Activated CD4-positive, CD25-positive, alpha-beta regulatory T cell (primary cell): ENCODE measurements at regions not wholly inside any gene's neighbourhood (a gene's known extent, or its start where the extent isn't known, plus 50 kb on each side); places are given as distances from the start of the nearest gene placed in this dataset.

Experiments used
- DNase-seq, 4 experiments: peaks; one replicate each; lab custom pipeline; 2025; lab: John Stamatoyannopoulos, UW

DNA sequence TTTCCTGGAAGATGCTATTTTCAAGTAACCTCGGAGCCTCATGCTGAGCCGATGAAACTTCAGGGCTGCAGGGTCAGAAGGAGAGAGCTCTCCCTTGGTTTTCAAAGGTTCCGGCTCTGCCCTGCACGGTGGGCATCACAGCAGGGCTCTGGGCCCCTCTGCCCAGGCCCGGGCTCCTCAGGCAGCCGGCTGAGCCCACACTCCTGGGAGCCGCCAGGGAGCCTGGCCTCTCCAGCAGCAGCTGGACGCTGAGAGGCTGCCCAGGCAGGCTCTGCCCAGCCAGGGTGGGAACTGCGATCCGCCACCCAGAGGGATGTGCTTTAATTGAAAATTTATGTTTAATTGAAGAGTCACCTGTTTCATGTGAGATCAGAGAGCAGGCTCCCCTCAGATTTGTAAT lies 97.5 kb upstream of the MGMT start:
- DNase-seq: no peak

DNA sequence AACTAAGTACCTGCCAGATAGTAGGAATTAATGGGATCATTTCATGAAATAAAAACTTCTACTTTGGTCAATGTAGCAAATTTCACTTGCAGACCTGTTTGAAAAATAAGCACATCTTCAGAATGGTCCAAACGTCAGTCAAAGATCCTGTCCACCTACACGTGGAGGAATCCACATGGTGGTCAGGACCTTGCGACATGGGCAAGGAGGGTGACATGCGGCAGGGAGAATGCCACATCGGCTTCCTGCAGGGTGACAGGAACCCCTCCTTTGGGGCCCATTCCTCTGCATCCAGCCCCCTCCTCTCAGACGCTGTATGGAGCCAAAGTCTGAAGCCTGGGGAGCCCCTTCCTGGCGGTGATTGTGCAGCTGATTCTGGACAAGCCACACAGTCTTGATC lies 95.5 kb upstream of the MGMT start:
- DNase-seq: no peak

DNA sequence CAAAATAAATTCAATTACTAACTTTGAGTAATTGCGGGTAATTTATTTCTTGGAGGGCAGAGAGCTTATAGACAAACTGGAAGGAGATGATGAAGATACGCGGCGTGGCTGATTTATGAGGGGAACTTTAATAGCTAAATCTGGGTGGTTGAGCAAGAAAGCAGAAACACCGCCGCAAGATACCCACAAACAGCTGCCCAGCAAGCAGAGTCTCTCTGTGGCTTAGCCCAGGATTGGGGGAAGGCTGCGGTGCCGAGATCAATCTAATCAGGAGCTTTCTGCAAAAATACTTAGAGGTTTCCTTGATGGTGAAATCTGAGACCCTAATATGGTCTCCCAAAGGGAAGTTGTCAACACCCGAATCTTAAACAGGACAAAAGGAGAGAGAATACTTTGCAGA lies 94.9 kb upstream of the MGMT start:
- no peak for DNase-seq

DNA sequence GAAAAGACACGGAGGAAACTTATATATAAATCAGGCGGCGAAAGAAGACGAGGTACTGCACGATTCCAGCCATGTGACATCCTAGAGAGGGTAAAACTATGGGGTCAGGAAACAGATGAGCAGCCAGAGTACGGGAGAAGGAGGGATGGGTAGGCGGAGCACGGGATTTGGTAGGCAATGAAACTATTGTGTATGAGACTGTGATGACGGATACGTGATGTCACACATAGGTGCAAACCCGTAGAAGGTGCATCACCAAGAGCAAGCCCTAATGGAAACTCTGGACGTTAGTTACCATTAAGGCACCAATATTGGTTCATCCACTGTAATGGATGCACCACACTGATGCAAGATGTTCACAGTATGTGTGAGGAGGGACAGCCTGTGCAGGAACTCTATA lies 93.8 kb upstream of the MGMT start:
- no peak for DNase-seq

DNA sequence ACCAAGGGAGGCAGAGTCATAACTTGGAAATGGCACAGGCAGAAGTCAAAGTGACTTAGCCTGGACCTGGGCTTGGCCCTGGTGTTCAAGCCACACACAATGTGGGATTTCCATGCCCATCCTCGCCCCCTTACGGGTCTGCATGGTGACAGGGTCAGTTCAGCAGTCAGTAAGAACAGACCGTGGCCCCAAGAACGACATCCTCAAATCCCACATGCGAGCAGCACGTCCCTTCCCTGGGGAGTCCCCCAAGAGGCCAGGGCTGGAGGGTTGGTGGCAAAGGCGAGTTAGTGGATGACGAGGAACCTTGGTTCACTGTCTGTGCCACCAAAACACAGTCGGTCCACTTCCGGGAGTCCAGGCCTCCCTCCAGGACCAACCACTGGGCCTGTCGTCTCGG lies 93.3 kb upstream of the MGMT start:
- DNase-seq: no peak

DNA sequence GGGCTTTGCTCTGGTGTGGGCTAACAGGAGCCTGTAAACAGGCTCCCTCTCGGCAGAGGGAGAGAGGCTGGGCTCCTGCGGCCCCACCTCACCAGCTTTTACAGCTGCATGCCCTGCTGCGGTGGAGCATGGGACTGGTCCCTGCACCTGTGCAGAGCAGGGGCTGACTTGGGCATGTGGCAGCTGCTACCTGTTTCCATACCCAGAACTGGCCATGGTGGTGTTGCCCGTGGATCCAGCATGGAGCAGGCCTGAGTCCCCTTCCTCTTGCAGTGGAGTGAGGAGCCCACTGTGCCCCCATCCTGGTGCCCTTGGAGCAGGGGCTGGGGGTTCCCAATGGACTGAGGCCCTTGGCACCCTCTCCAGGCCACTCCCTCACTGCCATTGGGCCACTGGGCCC lies 91.9 kb upstream of the MGMT start:
- no peak for DNase-seq

DNA sequence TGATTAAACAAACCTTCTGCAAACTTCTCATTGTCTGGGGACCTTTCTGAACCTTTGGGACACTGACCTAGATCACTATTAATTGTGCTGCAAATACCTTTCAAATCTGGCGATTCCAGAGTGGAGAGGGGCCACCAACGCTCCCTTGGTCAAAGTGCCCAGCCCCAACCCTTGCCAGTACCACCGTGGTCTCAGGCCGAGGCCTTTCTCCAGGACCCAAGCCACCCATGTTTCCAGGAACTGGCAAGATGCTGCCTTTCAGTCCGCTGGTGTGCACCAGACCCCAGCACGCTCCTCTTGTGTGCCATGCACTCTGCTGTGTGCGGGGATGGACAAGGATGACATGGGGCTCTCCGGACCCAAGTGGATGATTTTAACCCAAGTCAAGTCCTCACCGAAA lies 91.1 kb upstream of the MGMT start:
- DNase-seq: no peak

DNA sequence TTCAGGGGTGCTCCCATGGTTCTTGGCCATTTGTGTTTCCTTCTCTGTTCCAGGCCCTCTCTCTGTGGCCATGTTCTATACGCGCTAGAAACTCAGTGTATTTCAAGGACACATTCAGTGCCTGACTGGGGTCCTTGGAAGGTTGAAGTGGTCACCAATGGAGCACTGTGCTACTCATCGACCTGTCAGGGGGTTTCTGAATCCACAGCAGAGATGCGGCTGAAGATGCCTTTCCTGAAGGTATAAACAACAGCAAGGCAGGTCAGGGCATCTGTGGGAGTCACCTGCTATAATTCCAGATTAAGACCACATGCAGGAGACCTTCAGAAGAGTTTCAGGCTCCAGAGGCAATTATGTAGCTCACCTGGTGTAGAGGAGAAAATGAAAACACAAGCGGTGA lies 86.8 kb upstream of the MGMT start:
- DNase-seq: no peak

DNA sequence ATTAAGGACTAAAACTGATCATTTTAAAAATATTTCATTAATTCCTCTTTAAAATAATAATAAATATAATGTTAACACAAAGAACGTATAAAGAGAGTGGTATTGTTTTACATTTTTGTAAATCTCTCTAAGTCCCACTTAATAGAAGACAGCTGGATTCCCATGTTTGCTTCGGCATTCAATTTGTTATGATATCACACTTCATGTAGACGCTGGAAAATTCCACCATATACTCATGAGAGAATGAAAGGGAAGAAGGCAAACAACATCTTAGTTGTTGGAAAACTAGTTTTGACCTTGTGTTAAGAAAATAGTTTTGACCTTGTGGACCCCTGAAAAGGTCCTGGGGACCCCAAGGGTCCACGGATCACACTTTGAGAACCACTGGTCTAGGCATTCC lies 85.3 kb upstream of the MGMT start:
- no peak for DNase-seq

DNA sequence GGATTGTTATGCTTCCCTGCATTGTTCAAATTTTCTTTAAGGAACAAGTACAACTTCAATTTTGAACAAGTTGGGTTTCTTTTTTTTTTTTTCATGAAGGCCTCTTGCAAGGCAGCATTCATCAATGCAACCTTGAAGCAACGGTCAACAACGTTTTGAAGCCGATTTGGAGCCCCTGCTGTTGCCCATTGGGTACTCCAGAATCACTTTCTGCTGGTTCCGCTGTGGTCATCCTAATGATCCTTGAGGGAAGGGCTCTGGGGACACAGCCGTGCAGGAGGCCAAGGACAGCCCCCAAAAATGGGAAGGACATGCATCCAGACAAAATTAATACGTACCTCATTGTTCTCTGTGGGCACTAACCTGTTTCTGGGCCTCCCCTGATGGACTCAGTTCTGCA lies 84.6 kb upstream of the MGMT start:
- DNase-seq: no peak

DNA sequence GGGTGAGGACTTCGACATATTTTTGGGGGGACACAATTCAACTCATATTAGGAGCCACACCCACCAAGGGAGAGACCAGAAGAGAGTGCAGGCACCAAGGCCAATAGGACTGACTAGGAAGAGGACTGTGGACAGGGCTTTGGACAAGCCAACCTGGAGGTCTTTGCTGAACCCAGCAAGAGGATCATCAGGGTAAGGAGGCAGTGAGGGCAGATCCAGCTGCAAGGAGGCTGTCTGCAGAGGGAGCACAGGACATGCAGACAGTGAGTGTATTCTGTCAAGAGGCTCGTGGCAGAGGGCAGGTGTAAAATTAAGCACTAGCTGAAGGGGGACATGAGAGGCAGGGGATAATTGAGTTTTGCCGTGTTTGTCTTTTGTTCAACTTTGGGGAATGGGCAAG lies 83.4 kb upstream of the MGMT start:
- DNase-seq: no peak

DNA sequence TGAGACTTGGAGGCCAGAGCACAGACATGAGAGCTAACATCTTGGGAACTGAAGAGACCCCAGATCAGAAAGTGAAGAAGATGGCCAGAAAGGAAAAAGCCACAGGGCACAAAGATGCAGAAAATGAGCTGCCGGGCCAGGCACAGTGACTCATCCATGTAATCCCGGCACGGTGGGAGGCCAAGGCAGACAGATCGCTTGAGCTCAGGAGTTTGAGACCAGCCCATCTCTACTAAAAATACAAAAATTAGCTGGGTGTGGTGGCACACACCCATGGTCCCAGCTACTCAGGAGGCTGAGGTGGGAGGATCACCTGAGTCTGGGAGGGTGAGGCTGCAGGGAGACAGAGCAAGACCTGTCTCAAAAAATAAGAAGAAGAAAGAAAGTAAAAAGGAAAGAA lies 81.4 kb upstream of the MGMT start:
- DNase-seq: no peak

DNA sequence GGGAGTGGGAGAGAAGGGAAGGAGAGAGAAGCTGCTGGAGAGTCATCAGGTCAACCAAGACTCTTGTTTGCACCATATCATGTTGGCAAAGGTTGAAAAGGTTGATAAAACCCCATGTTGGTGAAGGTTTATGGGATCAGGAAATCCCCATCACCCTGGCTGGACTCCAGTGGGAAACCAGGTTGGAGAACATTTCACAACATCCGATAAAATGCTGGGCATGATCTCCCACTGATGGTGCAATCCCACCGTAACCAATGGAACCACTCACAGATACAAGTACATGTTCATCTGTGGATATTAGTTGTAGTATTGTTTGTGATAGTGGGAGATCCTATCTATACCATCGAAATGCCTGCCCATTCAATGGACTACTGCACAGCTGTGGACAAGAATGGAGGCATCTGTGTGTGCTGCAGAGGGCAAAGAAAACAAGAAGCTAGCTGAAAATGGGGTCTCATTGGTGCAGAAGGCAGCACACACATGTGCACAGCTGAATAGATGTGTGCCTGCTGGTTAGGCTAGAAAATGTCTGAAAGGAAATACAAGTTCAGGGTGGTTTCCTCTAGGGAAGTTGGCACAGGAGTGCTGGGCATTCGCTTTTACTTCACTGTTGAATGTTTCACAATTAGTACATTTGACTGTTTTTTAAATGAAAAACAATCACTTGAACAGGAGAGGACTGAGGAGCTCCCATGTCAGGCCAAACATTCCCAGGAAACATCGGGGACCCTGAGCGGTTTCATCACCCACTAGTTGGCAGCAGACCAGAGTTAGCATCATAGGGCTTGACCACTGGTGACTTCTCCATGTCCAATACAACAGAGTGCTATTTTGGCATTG lies 80.4 kb upstream of the MGMT start:
- no peak for DNase-seq

DNA sequence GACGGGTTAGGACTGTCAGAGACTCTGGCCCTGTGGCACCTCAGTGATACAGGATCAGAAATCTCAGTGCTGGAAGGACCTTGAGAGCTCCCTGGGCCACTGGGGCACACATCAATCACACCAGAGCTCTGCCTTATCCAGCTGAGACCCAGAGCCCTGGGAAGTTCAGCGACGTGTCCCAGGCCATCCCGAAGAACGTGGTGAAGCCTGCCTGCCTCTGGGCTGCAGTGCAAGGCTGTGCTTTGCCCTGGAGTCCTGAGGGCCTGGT lies 79.8 kb upstream of the MGMT start:
- DNase-seq: no peak

DNA sequence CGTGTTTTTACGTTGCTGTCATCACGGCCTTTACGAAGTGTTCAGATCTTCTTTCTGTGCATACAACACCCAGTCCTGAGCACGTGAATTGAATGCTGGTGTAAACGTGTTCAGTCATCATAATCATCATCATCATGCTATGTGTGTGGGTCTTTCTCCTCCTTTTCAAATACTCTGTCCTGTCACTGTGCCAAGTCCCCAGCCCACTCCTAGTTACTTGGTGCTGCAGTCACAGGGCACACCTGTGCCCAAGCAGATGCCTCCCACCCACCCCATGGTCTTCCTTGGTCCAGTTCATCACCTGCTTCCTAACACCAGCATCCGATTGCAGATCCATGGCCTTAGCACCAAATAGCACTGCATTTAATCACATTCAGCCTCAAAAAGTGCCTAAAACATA lies 78.6 kb upstream of the MGMT start:
- no peak for DNase-seq

DNA sequence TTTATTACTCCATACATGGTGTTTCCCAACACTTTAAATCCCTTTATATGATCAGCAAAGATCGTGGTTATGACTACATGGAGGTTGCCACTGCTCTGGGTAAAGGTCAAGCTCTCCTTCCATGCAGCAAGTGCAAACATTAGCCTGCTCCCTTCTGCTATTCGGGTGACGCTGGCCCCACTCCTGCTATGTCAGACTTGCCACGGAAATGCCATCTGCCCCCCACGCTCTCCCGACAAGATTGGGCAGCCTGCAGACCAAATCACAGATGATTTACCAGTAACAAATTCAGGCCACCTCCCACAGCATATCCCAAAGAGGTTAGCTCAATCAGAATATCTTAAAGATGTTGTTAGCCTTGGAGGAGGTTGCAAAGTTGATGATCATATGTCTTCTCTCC lies 77.8 kb upstream of the MGMT start:
- no peak for DNase-seq

DNA sequence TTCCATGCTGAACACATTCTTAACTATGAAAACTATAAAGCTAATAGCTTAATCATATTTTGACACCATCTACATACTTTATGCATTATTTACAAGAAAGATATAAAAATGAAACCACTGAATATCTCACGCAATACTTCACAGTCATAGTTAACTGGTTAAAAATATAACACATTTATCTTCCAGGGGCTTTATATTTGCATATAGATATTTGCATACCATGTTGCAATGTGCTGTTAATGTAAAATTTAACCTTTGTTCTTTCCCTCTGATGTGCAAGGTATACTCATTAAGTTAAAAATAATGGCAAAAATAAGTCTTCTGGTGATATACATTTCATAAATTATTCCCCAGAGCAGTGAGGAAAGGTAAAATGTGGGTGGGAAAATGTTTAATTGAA lies 76.9 kb upstream of the MGMT start:
- no peak for DNase-seq

DNA sequence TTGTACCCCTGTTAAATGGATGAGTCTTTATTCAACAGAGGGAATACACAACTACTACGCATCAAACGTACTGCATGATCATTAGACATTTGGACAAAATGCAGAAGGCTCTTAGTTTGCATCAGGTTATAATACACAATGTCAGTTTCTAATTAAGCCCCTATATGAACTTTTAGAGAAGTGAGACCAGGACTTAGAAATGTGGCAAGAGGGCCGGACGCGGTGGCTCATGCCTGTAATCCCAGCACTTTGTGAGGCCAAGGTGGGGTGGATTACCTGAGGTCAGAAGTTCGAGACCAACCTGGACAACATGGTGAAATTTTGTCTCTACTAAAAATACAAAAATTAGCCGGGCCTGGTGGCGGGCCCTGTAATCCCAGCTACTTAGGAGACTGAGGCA lies 76.3 kb upstream of the MGMT start:
- DNase-seq: no peak

DNA sequence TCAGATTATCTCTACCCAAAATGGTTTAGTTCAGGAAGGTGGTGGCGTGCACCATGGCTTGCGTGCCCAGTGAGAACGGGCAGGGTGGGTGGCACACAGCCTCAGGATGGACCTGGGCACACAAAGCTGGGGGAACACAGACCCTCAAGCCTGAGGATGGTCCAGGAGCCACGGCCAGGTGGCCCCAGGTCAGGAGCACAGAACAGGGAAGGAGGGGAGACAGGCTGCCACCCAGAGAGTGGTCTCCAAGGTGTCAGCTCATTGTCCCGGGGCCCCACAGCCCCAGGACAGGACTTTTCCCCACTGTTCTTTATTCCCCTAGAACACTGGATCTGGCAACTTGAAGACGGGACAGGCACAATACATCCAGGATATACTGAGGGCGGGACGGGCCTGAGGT lies 75.6 kb upstream of the MGMT start:
- DNase-seq: no peak

DNA sequence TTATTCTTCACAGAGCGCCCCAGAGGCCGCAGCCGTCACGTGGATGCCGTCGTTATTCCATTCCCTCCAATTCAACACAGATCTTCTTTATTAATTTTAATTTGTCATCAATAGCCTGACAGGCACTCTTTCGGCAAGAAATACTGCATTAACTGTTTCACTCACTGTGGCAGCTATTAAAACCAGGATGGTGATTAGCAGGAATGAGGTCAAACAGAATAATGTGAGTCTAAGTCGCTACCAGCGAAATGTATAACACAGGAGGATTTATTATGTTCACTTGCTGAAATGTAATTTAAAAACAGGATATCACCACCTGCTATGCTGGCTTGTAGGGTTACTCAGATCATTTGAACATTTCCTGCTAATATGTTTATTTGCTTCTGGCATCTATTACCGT lies 74.2 kb upstream of the MGMT start:
- no peak for DNase-seq

DNA sequence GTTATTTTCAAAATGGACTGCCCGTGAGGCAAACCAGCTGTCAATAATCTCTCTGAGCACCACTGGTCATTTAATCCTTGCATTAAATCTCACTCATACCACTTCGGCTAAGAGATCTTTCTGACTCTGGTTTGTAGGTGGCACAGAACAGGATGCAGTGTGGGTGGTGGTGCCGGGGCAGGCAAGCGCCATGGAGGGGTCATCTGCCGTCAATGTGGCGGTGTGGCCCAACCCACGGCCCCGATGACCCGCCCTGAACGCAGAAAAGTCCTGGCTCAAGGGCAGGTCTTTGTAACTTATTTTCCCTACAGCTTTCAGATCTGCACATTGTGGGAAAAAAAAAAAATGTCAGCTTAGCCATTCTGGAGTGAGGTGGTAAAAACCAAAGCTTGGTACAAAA lies 73.2 kb upstream of the MGMT start:
- no peak for DNase-seq

DNA sequence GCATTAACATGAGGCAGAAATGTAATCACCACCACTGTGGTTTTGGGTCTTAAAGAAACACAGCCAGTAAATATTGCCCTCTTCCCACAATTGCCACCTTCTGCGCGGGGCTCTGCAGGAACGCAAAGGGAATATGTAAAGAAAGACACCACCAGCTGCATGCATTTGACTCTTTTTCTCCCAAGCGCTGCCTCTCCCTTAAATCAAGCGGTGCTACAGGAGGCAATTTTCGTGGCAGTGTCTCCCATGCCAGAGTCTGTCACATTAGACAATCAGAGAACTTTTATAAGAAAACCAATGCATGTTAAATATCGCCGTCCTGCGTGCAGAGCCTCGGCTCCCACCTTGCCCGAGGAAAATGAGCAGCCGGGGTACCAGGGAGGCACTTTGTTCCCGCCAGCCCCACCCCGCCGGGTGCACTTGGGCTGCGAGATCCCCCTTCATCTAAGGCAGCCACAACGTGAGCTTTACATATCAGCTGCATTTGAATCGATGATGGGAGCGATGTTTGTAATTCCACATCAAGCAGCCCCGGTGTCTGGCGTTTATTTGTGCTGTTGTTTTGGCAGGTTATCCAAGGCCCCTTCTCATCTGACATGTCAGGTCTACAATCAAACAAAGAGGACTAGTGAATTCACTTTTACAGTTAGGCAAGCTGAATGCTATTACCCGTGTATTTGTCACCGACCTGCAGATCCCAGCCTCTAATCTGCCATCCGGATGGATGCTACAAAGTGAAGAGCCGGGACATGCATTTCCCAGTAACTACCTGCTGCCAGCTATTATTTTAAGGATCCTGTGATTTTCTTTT lies 72.3 kb upstream of the MGMT start:
- DNase-seq: no peak

DNA sequence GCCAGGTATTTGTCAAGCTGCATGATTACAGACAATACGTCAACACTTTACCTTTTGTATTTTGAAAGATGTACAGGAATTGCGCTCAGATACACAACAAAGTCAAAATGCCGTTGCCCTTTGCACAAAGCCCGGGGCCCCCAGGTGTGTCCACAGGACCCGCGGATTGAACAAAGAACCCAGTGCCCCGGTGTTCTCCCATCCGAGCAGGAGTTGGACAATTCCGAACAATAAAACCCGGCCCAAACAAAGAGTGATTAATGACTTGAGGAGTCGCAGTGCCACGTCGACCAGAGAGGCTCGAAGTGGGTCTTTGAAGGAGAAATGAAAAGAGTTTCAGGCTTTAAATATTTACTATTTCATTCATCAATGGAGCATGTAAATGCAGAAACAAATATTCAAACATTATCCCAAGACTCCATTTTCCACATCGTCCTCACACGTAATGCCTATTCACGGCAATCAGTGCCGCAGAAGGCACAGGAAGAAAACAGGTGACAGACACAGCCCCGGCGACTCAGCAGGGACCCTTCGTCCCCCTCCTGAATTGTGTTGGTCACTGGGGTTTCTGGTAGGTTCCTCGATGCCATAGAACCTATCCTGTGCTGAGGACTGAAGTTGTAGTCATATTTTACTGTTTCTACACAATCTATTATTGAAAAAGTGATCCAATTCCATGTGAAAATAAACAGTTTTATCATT lies 70.9 kb upstream of the MGMT start:
- no peak for DNase-seq
